HG03135 (cell line): ENCODE measurements at regions not wholly inside any gene's neighbourhood (a gene's known extent, or its start where the extent isn't known, plus 50 kb on each side); places are given as distances from the start of the nearest gene placed in this dataset.

Experiments
- ATAC-seq: cut with Tn5 transposase; IDR thresholded peaks from one replicate; pipeline ENCODE4 v1.9.1; 2021; ENCODE audit warnings: mild to moderate bottlenecking, moderate library complexity; ENCODE audit not compliant: unreplicated experiment

DNA sequence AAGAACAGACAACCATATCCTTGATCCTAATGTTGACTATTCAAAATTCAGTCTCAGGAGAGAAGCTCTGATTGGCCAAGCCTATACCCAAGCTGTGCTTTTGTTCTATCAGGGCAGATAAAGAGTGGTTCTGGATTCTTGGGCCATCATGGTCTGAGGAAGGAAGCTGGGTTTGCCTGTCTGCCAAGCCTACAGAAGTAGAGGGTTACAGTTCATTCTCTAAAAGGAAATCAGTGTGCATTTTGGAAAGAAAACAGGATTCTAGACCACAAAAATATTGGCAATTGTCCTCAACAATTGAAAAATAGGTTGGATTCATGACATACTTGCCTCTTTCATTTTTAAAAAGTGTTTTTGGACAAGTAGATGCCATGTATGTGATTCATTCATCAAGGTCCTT lies 145.4 kb upstream of the BMP2 start:
- ATAC-seq = no peak

DNA sequence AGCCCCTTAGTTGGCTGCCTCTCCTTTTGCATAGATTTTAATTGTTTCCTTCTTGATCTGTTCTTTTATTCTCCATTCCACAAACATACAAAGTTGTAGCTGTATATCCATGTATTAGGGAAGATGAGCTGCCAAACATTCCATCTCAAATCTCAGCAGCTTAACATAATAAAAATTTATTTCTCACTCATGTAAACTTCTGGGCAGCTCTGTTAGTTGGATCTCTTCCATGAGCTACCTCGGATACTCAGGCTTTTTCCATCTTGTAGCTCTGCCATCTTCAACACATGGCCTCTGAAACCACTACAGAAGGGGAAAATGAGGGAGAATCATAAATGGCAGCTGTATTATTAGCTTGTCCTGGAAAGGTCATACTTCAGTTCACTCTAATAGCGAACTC lies 149.4 kb upstream of the BMP2 start:
- ATAC-seq = no peak

DNA sequence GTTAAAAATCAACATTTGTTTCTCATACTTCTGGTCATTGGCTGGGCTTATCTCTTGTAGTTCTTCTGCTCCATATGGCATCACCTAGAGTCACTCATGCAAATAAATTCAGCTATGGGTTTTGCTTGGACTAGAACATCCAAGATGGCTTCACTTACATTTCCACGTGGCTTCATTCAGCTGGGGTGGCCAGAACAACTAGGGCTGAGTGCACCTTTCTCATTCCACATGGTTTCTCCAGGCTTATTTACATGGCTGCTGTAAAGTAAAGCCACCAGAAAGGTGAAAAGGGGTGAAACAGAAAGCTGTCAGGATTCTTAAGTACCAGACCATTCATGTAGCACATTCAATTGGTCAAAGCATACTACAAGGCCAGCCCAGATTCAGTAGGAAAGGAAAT lies 151.1 kb upstream of the BMP2 start:
- no peak for ATAC-seq

DNA sequence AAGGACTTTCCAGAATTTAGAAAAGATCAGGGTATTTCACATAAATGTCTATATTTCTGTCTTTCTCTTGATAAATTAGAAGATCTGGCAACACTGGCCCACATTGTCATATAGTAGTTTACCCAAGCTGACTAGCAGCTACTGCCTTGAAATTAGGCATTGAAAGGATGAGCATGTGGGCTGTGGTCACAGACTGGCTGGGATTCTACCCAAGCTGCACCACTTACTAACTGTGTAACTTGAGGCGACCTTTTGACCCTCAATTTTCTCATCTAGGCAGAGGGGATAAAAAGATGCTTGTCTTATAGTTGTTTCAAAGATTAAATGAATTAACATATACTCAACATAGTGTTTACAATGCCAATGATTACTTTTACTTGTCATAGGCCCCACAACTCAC lies 152.7 kb upstream of the BMP2 start:
- no peak for ATAC-seq

DNA sequence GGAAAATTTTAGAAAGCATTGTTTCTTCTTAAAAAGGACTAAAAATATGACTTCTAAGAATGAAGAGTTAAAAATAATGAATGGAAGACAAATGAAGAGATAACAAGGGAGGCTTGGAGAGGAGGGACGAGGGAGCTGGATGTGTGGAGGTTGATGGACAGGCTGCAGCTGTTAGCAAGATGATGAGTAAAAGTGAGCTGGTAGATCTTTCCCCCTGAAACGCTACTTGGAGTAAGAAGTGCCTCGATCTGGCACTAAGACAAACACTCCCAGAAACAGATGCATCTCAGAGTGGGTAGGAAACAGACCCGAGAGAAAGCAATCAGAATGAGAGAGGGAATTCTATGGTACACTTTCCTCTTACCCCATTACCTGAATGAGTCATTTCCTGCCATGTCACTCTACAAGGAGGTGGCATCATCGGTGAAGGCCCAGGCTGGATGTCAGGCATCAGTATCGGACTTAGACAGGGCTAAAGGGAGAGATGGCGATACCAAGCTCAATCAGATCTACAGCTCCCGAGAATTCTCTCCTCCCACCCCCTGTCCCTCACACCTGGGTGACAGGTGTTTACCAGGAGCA lies 154.1 kb upstream of the BMP2 start:
- ATAC-seq = no peak

DNA sequence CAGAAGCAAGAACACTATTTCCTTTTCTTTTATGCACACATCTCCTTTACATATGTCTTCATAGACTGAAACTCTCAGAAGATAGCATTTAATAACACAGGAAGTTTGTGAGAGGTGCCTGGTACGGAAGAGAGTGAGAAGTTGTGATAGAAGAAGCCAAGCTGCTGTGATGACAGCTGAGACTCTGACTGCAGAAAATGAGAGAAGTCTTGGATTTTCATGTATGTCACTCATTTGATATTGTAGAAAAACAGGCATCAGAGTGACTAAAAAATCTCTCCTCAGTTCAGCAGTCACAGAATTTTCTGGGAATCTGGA lies 154.9 kb upstream of the BMP2 start:
- ATAC-seq = no peak

DNA sequence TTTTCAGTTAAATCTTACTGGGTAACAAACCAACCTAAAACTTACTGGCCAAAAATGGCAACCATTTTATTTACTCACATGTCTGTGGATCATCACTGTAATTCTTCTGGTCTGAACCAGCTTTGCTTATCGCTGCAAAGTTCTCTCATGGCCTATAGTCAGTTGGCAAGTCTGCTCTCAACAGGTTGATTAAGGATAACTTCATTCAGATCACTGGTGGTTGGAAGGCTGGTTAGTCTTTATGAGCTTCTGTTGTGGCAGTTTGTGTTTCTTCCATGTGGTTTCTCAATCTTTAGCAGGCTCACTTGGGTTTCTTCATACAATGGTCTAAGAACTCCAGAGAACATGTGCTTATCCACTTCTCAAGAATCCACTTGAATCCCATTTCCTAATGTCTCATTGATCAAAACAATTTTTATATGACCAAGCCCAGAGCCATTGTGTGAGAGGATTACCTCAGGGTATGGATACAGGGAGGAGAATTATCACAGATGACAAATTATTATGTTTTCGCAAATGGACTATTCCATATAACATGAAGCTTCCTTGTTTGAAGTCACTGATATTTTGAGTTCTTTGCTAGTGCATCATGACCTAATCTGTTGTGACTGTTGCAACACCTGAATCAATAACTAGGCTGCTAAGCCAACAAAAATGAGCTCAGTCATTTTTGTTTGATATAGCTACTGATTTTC lies 155.4 kb upstream of the BMP2 start:
- no peak for ATAC-seq

DNA sequence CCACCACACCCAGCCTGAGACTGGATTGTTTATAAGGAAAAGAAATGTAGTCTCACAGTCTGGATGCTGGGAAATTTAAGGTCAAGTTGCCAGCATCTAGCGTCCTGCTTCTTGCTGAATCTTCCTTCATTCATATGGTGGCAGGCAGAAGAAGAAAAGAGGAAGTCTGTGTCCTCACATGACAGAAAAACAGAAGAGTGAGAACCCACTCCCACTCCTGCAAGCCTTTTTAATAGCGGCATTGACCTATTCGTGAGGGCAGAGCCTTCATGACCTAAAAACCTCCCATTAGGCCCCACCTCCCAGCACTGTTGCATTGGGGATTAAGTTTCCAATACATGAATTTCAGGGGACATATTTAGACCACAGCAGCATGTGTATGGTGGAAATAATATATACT lies 160.8 kb upstream of the BMP2 start:
- no peak for ATAC-seq

DNA sequence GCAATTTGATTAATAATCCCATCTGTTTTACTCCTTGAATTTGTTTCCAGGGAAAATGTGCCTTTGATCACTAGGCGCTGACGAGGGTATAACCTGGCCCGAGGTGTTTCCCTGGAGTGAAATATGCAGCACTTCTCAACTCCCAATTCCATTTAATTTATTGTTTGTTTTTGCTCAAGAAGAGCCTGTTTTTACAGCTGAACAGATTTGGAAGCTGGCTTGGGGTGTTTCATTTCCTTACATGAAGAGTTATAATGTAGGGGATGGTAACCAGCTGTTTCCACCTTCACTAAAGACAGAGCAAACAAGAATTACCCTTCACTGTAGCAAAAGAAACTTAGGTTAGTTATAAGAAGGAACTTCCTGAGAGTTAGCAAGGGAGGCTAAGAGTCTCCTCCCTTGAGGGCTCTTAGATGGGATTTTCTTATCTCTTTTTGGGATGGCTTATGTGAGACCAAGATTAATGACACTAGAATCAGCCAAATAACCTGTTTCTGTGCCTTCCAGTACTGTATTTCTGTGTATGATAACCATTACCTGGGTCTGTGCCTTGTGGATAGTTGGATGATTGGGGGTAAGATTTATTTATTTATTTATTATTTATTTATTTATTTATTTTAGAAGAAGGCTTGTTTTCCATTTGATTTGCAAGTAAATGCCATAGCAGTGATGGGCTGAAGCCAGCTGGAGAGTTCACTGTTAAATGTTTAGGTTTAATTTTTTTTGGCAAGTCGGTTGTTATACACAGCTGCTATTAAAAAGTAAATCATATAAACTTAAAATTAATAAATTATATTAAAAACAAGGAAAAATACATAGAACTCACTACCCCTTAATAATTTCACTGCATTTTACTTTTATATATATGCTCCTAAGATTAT lies 162.2 kb upstream of the BMP2 start:
- ATAC-seq = no peak

DNA sequence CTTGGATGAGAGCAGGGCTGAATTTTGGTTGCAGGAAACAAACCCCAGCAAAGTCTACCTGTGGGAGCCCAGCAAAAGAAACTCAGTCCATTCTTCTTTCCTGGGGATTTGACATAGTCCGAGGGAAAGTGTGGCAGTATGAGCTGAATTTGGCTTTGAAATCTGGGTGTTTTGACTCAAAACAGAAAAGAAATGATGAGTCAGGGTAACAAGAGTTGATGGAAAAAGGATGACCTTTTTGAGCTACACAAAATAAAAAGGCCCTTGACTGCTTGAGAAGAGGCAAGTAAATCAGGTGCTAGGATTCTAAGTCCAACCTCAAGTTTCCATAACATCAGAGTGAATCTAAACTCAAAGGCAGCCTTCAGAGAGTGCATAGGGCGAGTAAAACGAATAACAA lies 163.3 kb upstream of the BMP2 start:
- ATAC-seq = no peak

DNA sequence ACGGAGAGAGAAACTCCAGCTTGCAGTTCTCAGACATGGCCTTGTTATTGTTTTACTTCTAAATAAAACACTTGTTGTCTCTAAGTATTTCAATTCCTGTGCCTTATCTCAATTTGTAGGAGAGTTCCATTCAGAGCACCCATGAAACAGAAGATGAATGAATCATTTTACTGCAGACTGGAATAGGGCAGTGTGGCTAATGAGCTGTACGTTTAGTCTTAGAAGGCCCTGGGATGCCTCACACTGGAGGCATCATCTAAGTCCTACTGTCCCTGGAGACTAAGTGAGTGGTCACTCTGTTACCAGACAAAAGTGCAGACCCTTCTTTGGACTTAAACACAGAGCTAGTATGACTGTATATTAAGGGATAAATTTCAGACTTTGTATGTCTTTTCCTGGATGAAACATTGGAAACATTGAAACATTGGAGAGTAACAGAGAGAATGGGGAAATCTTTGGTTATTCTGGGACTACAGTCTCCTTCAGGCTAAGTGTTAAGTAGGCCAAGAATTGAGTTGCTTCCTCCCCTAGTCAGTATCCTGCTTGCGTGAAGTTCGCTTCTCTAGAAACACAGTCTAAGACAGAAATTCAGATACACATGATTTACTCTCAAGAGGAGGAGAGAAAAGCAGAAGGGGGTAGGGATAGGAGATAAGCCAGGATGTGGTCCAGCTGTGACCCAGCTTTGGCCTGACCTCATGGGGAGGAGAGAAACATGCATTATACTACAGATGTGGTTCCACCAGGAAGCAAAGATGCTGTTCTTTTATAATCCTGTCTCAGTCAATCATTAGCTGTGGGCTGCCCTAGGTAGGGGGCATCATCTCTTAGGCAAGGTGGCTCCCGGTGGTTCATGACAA lies 167.4 kb upstream of the BMP2 start:
- ATAC-seq = no peak

DNA sequence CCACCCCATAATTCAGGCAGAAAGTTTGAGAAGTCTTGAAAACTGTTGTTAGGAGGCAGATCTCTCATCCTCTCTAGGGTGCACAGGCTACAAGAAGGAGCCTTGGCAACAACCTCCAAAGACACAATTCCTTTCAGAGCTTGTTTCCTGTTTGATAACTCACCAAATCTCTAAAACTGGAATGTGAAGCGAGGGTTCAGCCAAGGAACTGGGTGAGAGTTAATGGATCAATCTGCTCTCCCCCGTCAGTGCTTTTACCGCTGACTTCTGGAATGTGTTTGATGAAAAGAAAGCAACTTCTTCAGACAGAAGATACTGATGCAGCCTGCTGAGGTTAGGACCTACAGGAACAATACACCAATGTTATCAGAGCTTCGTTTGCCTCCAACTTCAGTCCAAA lies 171.8 kb upstream of the BMP2 start:
- ATAC-seq = no peak

DNA sequence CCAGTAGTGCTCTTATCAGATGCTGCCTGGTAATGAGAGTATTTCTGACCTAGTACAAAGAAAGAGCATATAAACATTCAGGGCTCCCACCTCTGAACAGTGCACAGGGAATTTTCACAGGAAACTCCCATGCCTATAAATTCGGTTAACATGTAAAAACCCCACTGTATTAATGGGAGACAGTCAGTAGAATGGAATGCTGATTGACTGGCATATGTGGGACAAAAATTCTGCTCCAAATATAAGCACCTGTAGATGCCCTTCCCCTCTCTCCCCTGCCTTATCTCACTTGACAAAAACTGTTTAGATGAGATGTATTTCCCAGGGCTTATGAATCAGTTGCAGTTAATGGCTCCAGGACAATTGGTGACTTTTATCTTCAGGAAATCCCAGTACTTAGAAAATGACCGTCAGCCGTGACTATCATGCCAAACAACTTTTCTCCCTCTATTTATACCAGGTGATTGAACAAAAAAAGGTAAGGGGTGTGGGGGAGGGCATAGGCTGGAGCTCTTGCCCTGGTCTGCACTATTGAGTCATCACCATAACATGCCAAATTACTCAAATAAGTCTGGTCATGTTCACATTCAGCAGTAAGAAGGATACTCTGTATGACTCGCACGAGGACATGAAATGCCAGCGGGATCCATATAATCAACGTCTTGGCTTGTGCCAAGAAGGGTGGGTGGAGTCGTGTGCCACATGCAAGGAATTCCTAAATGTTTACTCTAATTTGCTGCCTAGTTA lies 176.4 kb upstream of the BMP2 start:
- no peak for ATAC-seq

DNA sequence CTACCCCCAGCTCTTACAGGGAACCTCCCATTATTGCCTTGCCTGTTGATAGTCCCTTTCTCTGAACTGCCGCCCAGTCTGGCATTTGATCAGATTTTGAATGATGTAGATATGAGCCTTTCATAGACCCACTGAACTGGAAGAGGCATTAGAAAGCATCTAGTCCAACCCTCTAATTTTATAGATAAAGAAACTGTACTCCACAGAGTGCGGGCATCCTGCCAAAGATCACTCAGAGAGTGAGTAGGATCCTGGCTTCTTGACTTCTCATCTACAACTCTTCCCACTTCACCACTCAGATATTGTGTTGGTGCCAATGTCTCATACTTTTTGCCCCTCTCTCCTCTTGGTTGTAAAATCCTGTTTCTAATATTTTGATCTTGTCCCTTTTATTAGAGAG lies 179.2 kb upstream of the BMP2 start:
- ATAC-seq = no peak

DNA sequence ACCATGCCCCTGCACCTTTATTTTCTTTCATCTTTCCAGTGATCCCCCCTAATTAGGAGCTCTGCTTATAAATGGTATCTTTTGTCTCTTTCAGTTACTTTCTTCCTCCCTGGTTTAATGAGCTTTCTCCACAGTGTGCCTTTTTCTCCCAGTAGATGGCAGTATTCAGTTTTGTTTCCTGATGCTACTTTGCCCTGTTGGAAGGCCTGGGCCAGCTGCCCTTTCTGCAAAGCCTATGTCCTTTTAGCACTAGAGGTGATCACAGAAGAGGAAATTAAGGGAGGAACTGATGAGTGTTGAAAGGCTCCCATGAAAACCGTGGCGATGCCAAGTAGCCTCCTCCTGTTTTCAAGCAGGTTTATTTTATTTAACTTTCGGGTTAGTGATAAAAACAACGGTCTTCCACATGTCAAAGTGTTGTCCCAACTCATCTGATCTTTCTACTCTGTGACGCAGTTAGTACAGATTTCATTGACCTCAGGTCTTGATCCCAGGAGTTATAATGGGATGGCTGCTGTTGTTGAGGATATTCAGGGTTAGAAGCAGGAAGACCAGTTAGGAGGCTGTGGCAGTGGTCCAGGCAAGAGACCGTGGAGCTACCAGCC lies 184.2 kb upstream of the BMP2 start:
- ATAC-seq = peak; percentile 78

DNA sequence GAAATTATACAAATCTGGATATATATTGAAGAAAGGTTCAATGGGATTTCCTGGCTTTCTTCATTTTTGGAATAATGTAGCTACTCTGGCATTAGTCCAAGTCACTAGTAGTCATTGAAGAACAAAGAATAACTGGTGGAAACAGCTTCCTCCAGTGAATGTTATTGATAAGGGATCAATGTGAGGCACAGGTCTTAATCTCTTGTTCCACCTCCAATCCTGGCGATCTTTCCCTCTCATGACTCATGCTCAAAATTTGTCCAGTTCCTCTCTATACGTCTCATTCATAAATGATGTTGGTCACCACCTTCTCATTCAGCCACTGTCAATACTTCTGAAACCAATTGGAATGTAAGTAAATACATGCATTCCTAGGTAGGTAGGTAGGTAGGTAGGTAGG lies 185.0 kb upstream of the BMP2 start:
- no peak for ATAC-seq

DNA sequence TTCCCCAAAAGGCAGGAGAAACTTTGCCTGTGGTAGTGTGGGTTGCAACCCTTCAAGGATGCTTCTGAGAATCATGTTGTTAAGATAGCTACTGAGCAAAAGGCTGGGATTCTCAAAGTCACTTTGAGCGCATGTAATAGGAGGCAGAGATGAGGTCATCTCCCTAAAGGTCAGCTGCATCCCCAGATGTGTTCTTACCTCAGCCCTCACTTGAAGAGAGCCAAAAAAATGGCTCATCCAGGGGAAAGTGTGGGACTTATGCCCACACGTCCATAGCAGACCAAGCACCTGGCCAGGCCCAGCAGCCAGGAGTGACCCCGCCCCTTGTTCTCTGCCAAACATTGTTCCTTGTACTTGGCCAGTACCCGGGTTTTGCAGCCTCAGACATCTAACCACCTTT lies 187.0 kb upstream of the BMP2 start:
- no peak for ATAC-seq

DNA sequence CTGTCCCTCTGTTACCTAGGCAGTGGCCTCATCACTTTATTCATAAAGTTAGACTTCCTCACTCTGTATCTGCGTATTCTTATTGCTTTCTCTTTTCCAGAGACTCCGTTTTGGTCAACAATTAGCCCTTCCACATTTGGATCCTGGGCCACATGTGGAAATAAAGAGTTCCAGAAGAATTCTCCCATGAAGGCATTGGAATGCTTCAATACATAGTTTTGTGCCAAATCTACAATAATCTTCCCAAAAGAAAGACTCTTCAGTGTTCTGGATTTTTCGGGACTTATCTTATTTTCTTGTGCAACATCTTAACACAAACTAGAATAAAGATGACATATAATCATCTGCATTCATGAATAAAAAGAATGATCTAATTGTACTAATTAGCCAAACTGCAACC lies 187.7 kb upstream of the BMP2 start:
- no peak for ATAC-seq

DNA sequence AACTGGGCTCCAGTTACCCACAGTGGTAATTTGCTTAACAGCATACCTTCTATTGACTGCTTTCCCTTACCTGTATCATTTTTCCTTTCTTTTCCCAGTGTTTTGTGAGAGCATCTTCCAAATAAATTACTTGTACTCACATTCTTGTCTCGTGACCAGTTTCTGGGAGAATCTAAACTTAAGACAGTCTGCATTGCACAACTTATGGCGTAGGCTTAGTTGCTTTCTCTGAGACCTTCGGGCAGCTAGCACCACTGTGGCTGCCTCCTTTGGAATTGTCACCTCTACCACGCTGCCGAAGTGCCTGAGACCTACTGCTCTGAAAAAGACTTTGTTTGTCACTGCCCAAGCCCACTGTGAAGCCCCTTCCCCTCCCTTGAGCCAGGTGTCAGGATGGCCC lies 188.1 kb upstream of the BMP2 start:
- no peak for ATAC-seq

DNA sequence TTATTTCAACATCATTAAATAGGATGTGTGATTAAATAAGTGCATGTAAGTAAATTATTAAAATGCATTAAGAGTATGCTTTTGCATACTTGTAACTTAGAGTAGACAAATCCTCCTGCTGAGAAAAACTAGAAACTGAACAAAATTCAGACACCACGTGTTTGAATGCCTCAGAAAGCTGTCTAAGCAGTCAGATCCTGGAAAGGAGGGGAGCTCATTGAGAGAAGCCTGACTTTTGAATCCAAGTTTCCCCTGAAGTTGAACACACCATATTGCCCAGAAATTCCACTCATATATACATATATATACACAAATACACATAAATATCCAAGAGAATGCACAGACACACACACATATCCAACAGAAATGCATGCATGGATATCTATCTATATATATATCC lies 190.0 kb upstream of the BMP2 start:
- ATAC-seq = no peak
